Astrocyte of the cerebellum (primary cell): ENCODE measurements at regions not wholly inside any gene's neighbourhood (a gene's known extent, or its start where the extent isn't known, plus 50 kb on each side); places are given as distances from the start of the nearest gene placed in this dataset.

ENCODE experiments used
- DNase-seq: peaks from one replicate; pipeline ENCODE4 v3.0.0-alpha.2; 2011; ENCODE audit warnings: low read depth
- H3K4me3 ChIP-seq: 2 replicates; pipeline ENCODE4 v1.5.1; 2011; ENCODE audit warnings: mild to moderate bottlenecking, low read depth, low read length, moderate library complexity
- CTCF ChIP-seq: IDR thresholded peaks from 2 replicates; pipeline ENCODE4 v1.5.1; 2012; ENCODE audit warnings: low read length, low read depth, moderate library complexity, mild to moderate bottlenecking; ENCODE audit errors: missing control alignments
- in situ Hi-C: cut with HindIII; loops from 2 replicates; pipeline ENCODE4 v1.10.0; 2017; ENCODE audit warnings: low sequenced_read_pairs

- in situ Hi-C loops = loop anchor here (5.0 kb wide), 1 partner anchor 43 kb away; no protein-coding TSS in a partner anchor
- DNase-seq = no peak
- no peak for TF ChIP-seq CTCF
These were observed 58.8 kb upstream of the ERRFI1 start for GRCh38 chr1:8084913-8085312.

GRCh38 chr1:8083739-8084484 is 57.8 kb upstream of the ERRFI1 start:
- in situ Hi-C loops = no loop called here
- no peak overlapping the region for H3K4me3 ChIP-seq
- no peak for DNase-seq
- no peak for TF ChIP-seq CTCF

More at GRCh38 chr1:8084913-8085312, 58.8 kb upstream of the ERRFI1 start:
- no peak overlapping the region for H3K4me3 ChIP-seq

GRCh38 chr1:8082945-8083344 is 56.8 kb upstream of the ERRFI1 start:
- no peak for TF ChIP-seq CTCF
- H3K4me3 ChIP-seq = no peak overlapping the region
- in situ Hi-C loops = no loop called here
- DNase-seq = no peak

- DNase-seq = peak; percentile 54
- no peak overlapping the region for H3K4me3 ChIP-seq
- in situ Hi-C loops = no loop called here
- TF ChIP-seq CTCF = no peak
These were observed 52.1 kb upstream of the ERRFI1 start for GRCh38 chr1:8078176-8078671.

GRCh38 chr1:8077602-8078001 is 51.5 kb upstream of the ERRFI1 start:
- DNase-seq = no peak
- no peak for TF ChIP-seq CTCF
- in situ Hi-C loops = no loop called here
- H3K4me3 ChIP-seq = no peak overlapping the region

GRCh38 chr1:8077120-8077573 is 51.0 kb upstream of the ERRFI1 start:
- H3K4me3 ChIP-seq = no peak overlapping the region
- in situ Hi-C loops = no loop called here
- no peak for TF ChIP-seq CTCF
- DNase-seq = peak; percentile 63
